ENCODE measurements at regions not wholly inside any gene's neighbourhood (a gene's known extent, or its start where the extent isn't known, plus 50 kb on each side); places are given as distances from the start of the nearest gene placed in this dataset.

DNA sequence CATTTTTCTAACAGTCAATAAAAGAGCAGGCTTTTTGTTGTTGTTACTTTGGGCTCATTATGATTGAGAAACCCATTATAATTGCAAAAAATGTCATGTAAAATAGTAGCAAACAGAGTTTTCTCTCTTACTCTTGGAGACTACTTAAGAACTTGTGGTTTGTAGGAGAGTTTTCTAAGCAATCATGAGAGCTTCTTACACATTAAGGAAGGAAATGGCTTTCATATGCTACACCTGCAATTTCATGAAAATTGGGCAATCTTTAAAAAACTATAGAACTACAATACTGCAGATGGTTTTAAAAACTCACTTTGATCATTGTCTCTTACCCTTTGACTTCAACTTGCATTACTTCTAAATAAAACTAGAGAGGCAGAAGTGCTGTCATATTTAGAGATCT is 701.8 kb downstream of the ZPLD1 start:
- Mint-ChIP-seq H3K9me3 (no peaks in the 10 kb centered on the region), H3K36me3 (no peaks in the 10 kb centered on the region), H3K4me3 (no peak overlapping the region), H3K27me3 (ENCODE audit: low read depth in 2 of 2) (peaks cover 0 to 5% of the 10 kb centered on the region in 2 donors), H3K27ac (no peak overlapping the region), H3K4me1 (no peaks in the 10 kb centered on the region)
- no peak overlapping the region for H3K27ac ChIP-seq (ENCODE audit: low read length)
- ATAC-seq = no peak
- intact Hi-C loops (cut with micrococcal nuclease) = no loop called here
- TF ChIP-seq, protein P1, sequence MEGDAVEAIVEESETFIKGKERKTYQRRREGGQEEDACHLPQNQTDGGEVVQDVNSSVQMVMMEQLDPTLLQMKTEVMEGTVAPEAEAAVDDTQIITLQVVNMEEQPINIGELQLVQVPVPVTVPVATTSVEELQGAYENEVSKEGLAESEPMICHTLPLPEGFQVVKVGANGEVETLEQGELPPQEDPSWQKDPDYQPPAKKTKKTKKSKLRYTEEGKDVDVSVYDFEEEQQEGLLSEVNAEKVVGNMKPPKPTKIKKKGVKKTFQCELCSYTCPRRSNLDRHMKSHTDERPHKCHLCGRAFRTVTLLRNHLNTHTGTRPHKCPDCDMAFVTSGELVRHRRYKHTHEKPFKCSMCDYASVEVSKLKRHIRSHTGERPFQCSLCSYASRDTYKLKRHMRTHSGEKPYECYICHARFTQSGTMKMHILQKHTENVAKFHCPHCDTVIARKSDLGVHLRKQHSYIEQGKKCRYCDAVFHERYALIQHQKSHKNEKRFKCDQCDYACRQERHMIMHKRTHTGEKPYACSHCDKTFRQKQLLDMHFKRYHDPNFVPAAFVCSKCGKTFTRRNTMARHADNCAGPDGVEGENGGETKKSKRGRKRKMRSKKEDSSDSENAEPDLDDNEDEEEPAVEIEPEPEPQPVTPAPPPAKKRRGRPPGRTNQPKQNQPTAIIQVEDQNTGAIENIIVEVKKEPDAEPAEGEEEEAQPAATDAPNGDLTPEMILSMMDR (IDR thresholded peaks at IDR 0.05) = no peak
- no peaks in the 10 kb centered on the region for H3K27me3 ChIP-seq (ENCODE audit: control insufficient read depth, insufficient read depth, low read length)
- H3K4me3 ChIP-seq (ENCODE audit: low read length) = no peak overlapping the region
- no peak for DNase-seq
- no peaks in the 10 kb centered on the region for H3K36me3 ChIP-seq (ENCODE audit: control insufficient read depth, insufficient read depth, low read length)
- H3K9me3 ChIP-seq (ENCODE audit: control insufficient read depth, insufficient read depth, low read length) = no peaks in the 10 kb centered on the region
- no peaks in the 10 kb centered on the region for H3K4me1 ChIP-seq (ENCODE audit: control insufficient read depth, insufficient read depth, low read length)

DNA sequence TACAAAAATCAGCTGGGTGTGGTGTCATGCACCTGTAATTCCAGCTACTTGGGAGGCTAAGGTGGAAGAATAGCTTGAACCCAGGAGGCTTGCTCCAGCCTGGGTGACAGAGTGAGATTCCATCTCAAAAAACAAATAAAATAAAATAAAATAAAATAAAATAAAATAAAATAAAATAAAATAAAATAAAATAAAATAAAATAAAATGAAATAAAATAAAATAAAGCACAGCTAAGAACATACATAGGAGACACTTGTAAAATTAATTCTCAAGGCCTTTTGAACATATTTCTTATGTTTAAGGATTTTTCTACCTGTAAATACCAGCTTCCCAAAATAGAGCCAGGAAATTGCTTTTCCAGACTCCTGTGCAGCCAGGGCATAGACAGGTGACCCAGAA is 703.0 kb downstream of the ZPLD1 start:
- no peak for DNase-seq
- Mint-ChIP-seq H3K27ac (no peak overlapping the region), H3K4me3 (no peak overlapping the region), H3K4me1 (no peaks in the 10 kb centered on the region), H3K9me3 (no peaks in the 10 kb centered on the region), H3K36me3 (no peaks in the 10 kb centered on the region), H3K27me3 (ENCODE audit: low read depth in 2 of 2) (peaks cover 0 to 5% of the 10 kb centered on the region in 2 donors)
- TF ChIP-seq, protein P1 (IDR thresholded peaks at IDR 0.05) = no peak
- H3K27me3 ChIP-seq (ENCODE audit: control insufficient read depth, insufficient read depth, low read length) = no peaks in the 10 kb centered on the region
- H3K9me3 ChIP-seq (ENCODE audit: control insufficient read depth, insufficient read depth, low read length) = no peaks in the 10 kb centered on the region
- H3K4me3 ChIP-seq (ENCODE audit: low read length) = no peak overlapping the region
- no peaks in the 10 kb centered on the region for H3K4me1 ChIP-seq (ENCODE audit: control insufficient read depth, insufficient read depth, low read length)
- H3K36me3 ChIP-seq (ENCODE audit: control insufficient read depth, insufficient read depth, low read length) = no peaks in the 10 kb centered on the region
- intact Hi-C loops (cut with micrococcal nuclease) = no loop called here
- no peak for ATAC-seq
- no peak overlapping the region for H3K27ac ChIP-seq (ENCODE audit: low read length)

DNA sequence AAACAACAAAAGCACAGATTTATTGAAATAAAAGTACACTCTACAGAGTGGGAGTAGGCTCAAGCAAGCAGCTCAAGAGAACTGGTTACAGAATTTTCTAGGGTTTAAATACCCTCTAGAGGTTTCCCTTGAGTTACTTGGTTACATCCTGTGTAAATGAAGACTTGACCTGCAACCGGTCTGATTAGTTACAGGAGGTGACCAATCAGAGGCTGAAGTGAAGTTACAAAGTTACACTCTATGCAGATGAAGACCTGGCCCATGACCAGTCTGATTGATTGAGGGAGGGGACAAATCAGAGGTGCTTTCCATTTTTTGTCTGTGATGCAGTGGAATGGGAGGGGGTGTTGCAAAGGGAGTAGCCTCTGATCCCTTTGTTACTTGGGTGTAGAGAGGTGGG is 723.4 kb downstream of the ZPLD1 start:
- Mint-ChIP-seq H3K4me1 (no peaks in the 10 kb centered on the region), H3K36me3 (no peaks in the 10 kb centered on the region), H3K9me3 (no peaks in the 10 kb centered on the region), H3K27ac (no peak overlapping the region), H3K27me3 (ENCODE audit: low read depth in 2 of 2) (no peaks in the 10 kb centered on the region), H3K4me3 (no peak overlapping the region)
- intact Hi-C loops (cut with micrococcal nuclease) = no loop called here
- Histone ChIP-seq H3K27ac (ENCODE audit: low read length) (no peak overlapping the region), H3K4me3 (ENCODE audit: low read length) (no peak overlapping the region), H3K4me1 (ENCODE audit: control insufficient read depth, insufficient read depth, low read length) (no peaks in the 10 kb centered on the region), H3K36me3 (ENCODE audit: control insufficient read depth, insufficient read depth, low read length) (no peaks in the 10 kb centered on the region), H3K9me3 (ENCODE audit: control insufficient read depth, insufficient read depth, low read length) (no peaks in the 10 kb centered on the region), H3K27me3 (ENCODE audit: control insufficient read depth, insufficient read depth, low read length) (no peaks in the 10 kb centered on the region)
- ATAC-seq (no peak), DNase-seq (no peak)
- TF ChIP-seq, protein P1 (IDR thresholded peaks at IDR 0.05) = no peak
- 89% methylated on average over 1 of the region's 1 CpG for WGBS (ENCODE audit: insufficient coverage)

DNA sequence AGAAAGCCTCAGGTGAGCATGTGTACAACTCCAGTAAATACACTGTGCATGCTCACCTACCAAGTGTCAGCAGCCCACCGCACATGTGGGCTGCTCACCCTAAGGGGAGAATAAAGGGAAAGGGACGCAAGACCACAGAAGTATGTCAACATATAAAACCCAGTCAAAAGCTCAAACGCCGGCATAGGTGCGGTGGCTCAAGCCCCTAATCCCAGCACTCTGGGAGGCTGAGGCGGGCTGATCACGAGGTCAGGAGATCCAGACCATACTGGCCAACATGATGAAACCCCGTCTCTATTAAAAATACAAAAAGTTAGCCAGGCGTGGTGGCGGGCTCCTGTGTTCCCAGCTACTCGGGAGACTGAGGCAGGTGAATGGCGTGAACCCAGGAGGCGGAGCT is 732.1 kb downstream of the ZPLD1 start:
- no peaks in the 10 kb centered on the region for H3K9me3 ChIP-seq (ENCODE audit: control insufficient read depth, insufficient read depth, low read length)
- 90% methylated on average over 13 of the region's 13 CpGs for WGBS (ENCODE audit: insufficient coverage)
- H3K27me3 ChIP-seq (ENCODE audit: control insufficient read depth, insufficient read depth, low read length) = no peaks in the 10 kb centered on the region
- H3K4me3 ChIP-seq (ENCODE audit: low read length) = no peak overlapping the region
- no peaks in the 10 kb centered on the region for H3K4me1 ChIP-seq (ENCODE audit: control insufficient read depth, insufficient read depth, low read length)
- H3K36me3 ChIP-seq (ENCODE audit: control insufficient read depth, insufficient read depth, low read length) = no peaks in the 10 kb centered on the region
- DNase-seq (no peak), ATAC-seq (no peak)
- intact Hi-C loops (cut with micrococcal nuclease) = no loop called here
- Mint-ChIP-seq H3K36me3 (no peaks in the 10 kb centered on the region), H3K27me3 (ENCODE audit: low read depth in 2 of 2) (peaks cover 0 to 2% of the 10 kb centered on the region in 2 donors), H3K4me3 (no peak overlapping the region), H3K27ac (no peak overlapping the region), H3K9me3 (peaks cover 0 to 4% of the 10 kb centered on the region in 2 donors), H3K4me1 (no peaks in the 10 kb centered on the region)
- H3K27ac ChIP-seq (ENCODE audit: low read length) = no peak overlapping the region
- TF ChIP-seq, protein P1 (IDR thresholded peaks at IDR 0.05) = no peak
